GM19372 (cell line): ENCODE measurements at regions not wholly inside any gene's neighbourhood (a gene's known extent, or its start where the extent isn't known, plus 50 kb on each side); places are given as distances from the start of the nearest gene placed in this dataset.
"Not testable (repeated sequence)": the region's sequence is repeated elsewhere in the genome, so short reads cannot be mapped to it uniquely, and the experiment has no call there.

Experiments used
- ATAC-seq: cut with Tn5 transposase; IDR thresholded peaks from one replicate; pipeline ENCODE4 v1.9.1; 2021; ENCODE audit warnings: mild to moderate bottlenecking, low read depth, moderate library complexity; ENCODE audit not compliant: unreplicated experiment

DNA sequence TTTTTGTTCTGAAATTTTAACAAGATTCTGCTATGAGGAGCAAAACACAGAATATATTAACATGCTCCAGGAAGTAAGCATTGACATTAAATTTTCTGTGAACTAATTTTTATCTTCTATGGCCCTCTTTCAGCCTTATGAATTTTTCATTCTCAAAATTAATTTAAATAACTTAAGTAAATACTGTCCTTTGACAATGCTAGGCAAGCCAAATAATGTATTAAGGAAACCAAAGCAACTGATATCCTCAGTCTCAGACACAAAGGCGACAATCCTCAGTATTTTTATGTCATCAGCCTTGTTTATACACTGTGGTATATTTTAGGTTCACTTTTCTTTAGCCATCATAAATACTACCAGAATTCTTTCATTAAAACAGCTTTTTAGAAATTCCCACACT, 159.8 kb downstream of the CGGBP1 start:
- ATAC-seq: no peak

- ATAC-seq: no peak
Measured at GRCh38 chr3:87895983-87896382, 162.8 kb downstream of the CGGBP1 start.

DNA sequence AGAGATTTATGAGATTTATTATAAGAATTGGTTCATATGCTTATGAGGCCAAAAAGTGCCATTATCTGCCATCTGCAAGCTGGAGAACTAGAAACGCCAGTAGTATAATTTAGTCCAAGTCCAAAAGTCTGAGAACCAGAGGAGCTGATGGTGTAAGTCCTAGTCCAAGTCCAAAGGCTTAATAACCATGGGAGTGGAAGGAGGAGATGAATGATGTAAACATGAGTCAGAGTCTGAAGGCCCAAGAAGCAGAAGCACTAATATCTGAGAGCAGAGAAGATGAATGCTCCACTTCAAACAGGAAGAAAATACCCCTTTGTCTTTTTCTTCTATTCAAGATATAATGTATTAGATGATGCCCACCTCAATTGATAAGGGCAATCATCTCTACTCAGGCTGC, 185.7 kb downstream of the CGGBP1 start:
- ATAC-seq: no peak

DNA sequence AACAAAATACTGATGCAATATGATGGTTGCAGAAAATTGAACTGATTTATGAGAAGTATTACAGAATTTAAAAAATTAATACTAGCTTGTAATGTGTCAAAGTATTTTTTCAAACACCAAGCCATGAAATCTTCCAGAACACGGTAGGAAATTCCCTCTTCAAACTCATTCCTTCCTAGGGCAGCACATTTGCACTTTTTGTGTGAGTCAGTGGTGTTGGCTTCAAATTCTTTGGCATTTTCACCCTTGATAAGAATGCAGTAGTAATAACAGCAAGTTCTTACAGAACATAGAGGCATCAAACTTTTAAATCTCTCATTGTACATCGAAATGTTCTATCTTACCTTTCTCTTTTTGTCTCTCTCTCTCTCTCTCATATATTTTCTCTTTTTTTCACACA, 191.8 kb downstream of the CGGBP1 start:
- no peak for ATAC-seq

GRCh38 chr3:87856126-87856525, 202.7 kb downstream of the CGGBP1 start:
- no peak for ATAC-seq

GRCh38 chr3:87855616-87856015, 203.2 kb downstream of the CGGBP1 start:
- ATAC-seq: no peak

DNA sequence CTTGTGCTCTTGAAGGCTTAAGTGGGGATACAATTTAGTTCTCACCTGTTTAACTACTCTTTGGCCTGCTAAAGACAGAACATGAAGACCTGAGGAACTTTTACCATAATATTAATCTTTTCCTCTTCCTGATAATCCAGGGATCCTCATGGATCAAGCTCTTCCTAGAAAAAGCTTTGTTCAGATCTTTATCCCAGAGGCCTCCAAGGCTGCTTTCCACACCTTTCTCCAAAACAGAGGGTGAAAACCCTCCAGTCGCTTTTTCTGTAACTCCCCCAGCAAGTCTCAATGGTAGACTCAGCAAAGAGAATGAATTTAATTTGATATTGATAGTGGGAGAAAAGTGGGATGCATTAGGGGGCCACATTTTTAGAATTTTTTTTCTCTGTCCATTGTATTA, 203.6 kb downstream of the CGGBP1 start:
- no peak for ATAC-seq

DNA sequence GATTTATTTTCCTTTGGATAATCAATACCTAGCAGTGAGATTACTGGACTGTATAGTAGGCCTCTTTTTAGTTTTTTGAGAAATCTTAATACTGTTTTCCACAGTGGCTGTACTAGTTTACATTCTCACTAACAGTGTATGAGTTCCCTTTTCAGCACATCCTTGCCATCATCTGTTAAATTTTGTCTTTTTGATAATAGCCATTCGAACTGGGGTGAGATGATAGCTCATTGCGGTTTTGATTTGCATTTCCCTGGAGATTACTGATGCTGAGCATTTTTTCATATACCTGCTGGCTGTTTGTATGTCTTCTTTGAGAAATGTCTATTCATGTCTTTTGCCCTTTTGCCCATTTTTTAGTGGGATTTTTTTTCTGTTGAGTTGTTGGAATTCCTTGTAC, 210.8 kb downstream of the CGGBP1 start:
- no peak for ATAC-seq

GRCh38 chr3:87837076-87837475, 221.7 kb downstream of the CGGBP1 start:
- no peak for ATAC-seq

- no peak for ATAC-seq
Measured at GRCh38 chr3:87836026-87836425, 222.8 kb downstream of the CGGBP1 start.

- no peak for ATAC-seq
Measured at GRCh38 chr3:87835236-87835635, 223.6 kb downstream of the CGGBP1 start.

DNA sequence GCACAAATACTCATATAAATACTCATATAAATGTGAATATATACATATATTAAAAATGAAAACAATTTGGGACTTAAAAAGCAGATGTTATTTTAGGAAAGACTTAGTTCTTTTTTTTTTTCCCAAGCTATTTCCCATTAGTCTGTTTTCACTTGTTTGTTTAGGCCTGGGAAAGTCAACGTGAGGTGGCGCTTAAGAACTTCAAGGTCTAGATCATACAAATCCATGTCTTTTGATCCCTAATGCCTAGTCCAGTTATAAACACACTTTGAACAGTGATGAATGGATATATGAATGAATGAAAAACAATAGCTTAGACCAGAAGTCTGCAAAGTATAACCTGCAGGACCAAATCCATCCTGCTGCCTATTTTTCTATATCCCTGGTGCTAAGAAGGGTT, 224.5 kb downstream of the CGGBP1 start:
- no peak for ATAC-seq

GRCh38 chr3:87833039-87833377, 225.8 kb downstream of the CGGBP1 start:
- no peak for ATAC-seq

GRCh38 chr3:87828046-87828445, 230.8 kb downstream of the CGGBP1 start:
- ATAC-seq: no peak

- no peak for ATAC-seq
Measured at GRCh38 chr3:87822563-87822962, 236.2 kb downstream of the CGGBP1 start.

DNA sequence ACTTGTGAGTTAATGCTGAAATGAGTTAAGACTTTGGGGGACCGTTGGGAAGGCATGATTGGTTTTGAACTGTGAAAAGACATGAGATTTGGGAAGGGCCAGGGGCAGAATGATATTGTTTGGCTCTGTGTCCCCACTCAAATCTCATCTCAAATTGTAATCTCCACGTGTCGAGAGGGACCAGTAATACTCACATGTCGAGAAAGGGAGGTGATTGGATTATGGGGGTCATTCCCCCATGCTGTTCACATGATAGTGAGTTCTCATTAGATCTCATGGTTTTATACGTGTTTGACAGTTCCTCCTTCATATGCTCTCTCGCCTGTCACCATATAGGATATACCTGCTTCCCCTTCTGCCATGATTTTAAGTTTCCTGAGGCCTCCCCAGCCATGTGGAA, 245.3 kb downstream of the CGGBP1 start:
- ATAC-seq: not testable (repeated sequence)

- no peak for ATAC-seq
Measured at GRCh38 chr3:87811953-87812352, 246.9 kb downstream of the CGGBP1 start.

DNA sequence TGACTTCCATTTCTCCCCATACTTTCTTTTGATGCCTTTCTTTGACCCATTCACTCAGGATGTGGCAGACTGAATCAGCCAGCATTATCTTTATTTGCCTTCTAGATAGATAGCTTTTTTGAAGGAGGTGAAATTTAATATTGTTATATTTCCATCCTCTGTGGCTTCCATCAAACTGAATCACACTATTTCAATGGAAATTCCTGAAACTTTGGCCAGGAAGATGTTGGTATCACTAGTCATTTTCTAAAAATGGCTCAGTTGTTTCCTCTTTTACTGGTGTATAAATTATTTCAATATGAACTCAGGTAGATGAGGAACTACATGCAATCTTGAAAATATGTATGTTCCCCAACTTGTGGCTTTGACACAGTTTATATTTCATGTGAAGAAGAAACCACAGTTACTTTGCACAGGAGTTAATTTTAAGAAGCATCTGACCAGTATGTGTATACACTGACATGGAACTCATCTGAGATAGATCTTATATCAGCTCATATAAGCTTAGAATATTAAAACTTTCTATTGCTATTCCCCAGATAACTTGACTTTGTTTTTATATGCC, 248.3 kb downstream of the CGGBP1 start:
- ATAC-seq: no peak

- no peak for ATAC-seq
Measured at GRCh38 chr3:87805670-87806069, 253.1 kb downstream of the CGGBP1 start.

GRCh38 chr3:87801409-87801808, 257.4 kb downstream of the CGGBP1 start:
- ATAC-seq: no peak

DNA sequence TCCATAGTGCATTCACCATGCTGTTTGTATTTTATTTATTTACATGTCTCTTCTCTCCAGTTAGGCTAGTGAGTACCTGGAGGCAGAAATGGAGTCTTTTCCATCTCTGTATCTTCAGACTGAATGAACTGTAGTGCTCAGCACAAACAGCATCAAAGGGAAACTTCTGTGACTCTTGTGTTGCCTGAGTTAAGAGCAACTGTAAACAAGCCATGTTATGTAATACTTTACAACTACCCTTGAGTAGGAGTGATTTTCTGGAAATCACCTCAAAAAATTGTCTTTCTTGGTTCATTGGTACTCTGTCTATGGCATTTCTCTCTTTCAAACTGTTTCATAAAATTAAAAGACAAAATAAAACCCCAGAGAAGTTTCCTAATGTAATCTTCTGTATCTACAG, 258.3 kb downstream of the CGGBP1 start:
- ATAC-seq: no peak

DNA sequence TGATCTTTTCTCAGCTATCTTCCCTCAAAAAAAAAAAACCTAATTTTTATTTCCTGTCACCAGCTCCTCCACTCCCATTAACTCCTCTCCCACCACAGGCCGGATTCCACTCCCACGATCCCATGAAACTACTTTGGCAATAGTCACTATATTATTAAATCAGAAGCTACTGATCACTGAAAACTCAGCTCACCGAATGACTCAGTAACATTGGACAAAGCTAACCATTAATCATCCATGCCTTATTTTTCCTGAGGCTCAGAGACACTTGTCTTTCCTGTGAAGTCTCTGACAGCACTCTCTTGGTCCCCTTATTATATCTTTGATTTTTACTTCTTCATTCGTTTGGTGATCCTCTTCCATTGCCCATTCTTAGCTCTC, 260.2 kb downstream of the CGGBP1 start:
- ATAC-seq: no peak

DNA sequence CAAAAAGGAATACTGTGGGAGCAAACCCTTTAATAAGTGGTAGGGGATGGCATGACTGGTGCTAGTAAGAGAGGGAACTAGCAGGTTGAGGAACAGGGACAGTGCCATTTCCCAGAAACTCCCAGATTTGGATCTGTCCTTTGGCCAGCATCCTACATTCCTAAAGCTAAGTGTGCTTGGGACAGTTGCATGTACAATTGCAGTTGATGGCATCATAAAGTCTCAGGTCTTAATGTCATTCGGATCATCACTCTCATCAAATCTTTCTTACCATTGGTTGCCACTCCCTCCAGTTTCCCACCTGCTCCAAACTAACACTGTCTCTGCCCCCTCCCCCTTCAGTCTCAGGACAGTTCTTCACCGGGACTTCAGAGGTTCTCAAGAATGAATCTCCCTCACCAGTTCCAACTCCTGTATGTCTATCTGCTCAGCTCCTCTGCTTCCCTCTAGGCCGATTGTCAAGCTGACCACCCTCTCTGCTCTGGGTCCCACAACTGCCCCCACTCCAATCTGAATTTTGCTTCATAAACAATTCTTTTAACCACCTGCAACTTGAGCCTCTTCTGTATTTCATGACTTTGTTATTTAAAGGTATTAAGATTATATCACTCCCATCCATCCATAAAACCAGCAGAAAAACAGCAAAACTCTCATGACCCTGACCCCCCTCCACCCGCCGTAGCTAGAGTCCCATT, 260.8 kb downstream of the CGGBP1 start:
- no peak for ATAC-seq
